IPS-18a (cell line): ENCODE measurements at regions not wholly inside any gene's neighbourhood (a gene's known extent, or its start where the extent isn't known, plus 50 kb on each side); places are given as distances from the start of the nearest gene placed in this dataset.

Experiments used
- H3K27ac ChIP-seq: one replicate; pipeline ENCODE4 v1.5.1; 2013; ENCODE audit warnings: low read length
- H3K27me3 ChIP-seq: one replicate; pipeline ENCODE4 v1.6.1; 2013; ENCODE audit warnings: mild to moderate bottlenecking, low read length; ENCODE audit not compliant: control insufficient read depth, insufficient read depth
- H3K36me3 ChIP-seq: one replicate; pipeline ENCODE4 v1.6.1; 2013; ENCODE audit warnings: low read depth, low read length; ENCODE audit not compliant: control insufficient read depth
- H3K4me1 ChIP-seq: one replicate; pipeline ENCODE4 v1.6.1; 2013; ENCODE audit warnings: low read depth, low read length; ENCODE audit not compliant: control insufficient read depth
- H3K4me3 ChIP-seq: one replicate; pipeline ENCODE4 v1.5.1; 2013; ENCODE audit warnings: low read length
- H3K9ac ChIP-seq: one replicate; pipeline ENCODE4 v1.6.1; 2013; ENCODE audit warnings: mild to moderate bottlenecking, low read length, moderate library complexity
- H3K9me3 ChIP-seq: one replicate; pipeline ENCODE4 v1.6.1; 2013; ENCODE audit warnings: low read depth, low read length; ENCODE audit not compliant: control insufficient read depth

DNA sequence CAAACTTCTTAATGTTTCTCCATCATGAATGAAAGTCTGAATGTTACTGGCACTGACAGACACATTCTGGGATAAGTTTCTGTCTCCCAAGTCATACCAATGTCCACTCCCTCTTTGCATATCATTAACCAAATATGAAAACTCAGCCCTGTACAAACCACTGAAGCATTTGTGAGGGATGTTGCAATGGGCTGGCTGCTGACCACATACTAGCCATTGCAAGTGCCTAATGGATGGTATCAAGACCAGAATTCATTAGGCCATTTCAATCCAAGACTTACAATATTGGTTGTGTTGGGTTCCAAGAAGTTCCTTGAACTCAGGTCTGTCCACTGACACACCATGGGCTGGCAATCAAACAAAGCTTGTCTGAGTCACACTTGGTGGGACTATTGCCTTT, 73.8 kb downstream of the CBLN2 start:
- H3K27me3 ChIP-seq: no peaks in the 10 kb centered on the region
- H3K27ac ChIP-seq: no peak overlapping the region
- H3K9me3 ChIP-seq: peaks cover 23% of the 10 kb centered on the region
- H3K4me1 ChIP-seq: no peaks in the 10 kb centered on the region
- H3K36me3 ChIP-seq: no peaks in the 10 kb centered on the region
- H3K9ac ChIP-seq: no peak overlapping the region
- H3K4me3 ChIP-seq: no peak overlapping the region

DNA sequence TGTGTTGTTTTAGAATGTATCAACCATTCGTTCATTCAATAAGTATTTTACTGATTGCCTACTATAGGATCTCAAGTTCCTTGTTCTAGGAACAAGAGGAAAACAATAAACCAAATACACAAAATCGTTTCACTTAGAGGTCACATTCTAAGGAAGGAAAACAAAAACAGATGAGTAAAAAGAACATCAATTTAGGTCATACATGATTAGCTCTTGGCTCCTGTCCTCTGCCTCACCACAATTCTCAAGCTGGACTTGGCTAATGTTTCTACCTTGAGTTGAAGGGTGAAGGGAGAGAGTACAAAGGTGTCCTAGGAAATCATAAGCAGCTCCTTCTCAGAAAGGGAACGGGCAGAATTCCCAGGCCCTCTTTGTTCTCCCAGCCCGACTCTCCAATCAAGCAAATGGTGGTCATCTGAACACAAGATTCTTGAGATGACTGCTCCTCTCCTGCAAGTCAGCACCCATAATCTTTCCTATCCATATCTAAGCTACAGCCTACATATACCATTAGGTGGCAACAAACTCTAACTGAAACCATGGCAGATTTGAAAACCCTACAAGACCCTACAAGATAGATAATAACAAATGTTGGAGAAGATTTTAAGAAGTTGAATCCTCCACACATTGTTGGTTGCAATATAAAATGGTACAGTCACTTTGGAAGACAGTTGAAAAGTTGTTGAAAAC, 76.0 kb downstream of the CBLN2 start:
- Histone ChIP-seq H3K36me3 (no peaks in the 10 kb centered on the region), H3K4me3 (no peak overlapping the region)

DNA sequence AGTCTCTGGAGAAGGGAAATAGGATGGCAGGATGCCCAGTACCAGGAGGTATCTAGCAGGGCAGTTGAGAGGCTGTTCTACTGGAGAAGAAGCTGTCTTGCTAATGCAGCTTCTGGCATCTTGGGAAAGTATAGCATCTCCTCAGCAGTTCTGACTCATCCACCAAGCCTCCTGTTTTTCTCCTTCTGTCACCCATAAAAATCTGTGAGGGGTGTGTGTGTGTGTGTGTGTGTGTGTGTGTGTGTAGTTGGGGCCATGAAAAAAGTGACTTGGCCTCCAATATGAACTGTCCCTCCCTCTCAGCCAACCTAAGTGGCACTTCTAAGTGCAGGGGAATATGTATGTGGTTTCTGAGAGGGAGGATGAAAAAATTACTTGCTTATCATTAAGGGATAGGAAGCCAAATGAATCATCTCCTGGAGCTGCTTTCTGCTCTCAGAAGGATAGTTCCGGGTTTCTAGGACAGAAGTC, 83.9 kb downstream of the CBLN2 start:
- Histone ChIP-seq H3K27ac (no peak overlapping the region), H3K9me3 (peaks cover 14% of the 10 kb centered on the region)

More for the DNA sequence above, 76.0 kb downstream of the CBLN2 start:
- Histone ChIP-seq H3K4me1 (no peaks in the 10 kb centered on the region), H3K27ac (no peak overlapping the region), H3K9ac (no peak overlapping the region), H3K9me3 (peaks cover 21% of the 10 kb centered on the region), H3K27me3 (no peaks in the 10 kb centered on the region)

DNA sequence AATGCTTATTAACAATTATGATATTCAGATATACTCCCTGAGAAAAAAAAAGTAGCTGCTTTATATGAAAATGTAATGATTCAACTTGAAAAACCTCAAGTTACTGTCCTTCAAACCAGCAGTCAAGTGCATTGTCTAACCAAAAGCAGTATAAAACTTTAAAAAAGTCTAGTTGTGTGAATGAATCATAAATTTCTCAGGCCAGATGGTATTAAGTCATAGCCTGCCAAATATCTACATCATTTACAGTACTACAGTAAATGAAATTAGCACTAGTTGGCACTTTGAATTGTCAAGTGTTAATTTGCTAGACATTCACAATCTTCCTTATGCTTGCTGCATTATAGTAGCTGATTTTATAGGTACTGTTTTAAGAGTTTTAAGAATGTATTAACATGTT, 85.9 kb downstream of the CBLN2 start:
- H3K27me3 ChIP-seq: no peaks in the 10 kb centered on the region
- peaks cover 19% of the 10 kb centered on the region for H3K9me3 ChIP-seq
- no peak overlapping the region for H3K4me3 ChIP-seq
- H3K36me3 ChIP-seq: no peaks in the 10 kb centered on the region
- H3K9ac ChIP-seq: no peak overlapping the region
- no peaks in the 10 kb centered on the region for H3K4me1 ChIP-seq
- H3K27ac ChIP-seq: no peak overlapping the region

More for the DNA sequence above, 83.9 kb downstream of the CBLN2 start:
- Histone ChIP-seq H3K9ac (no peak overlapping the region), H3K36me3 (no peaks in the 10 kb centered on the region), H3K27me3 (no peaks in the 10 kb centered on the region), H3K4me1 (no peaks in the 10 kb centered on the region), H3K4me3 (no peak overlapping the region)

DNA sequence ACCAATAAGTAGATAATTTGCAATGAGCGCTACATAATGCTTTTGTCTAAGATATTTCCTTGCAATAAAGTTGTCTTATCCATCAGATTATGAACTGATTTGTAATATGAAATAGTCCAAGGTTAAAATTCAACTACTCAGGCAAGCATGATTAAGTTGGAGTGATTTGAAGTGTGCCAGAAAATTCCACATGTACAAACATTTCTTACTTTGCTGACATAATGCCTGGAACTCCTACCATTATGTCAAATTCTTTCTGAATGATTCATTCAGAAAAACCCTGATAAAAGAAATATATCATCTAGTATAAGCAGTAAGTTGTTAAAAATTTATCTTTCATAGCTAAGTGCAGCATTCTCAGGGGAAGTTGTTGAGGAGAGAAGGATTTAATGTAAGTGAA, 87.3 kb downstream of the CBLN2 start:
- Histone ChIP-seq H3K27ac (no peak overlapping the region), H3K4me1 (no peaks in the 10 kb centered on the region), H3K36me3 (no peaks in the 10 kb centered on the region), H3K27me3 (no peaks in the 10 kb centered on the region), H3K9me3 (peaks cover 25% of the 10 kb centered on the region), H3K9ac (no peak overlapping the region), H3K4me3 (no peak overlapping the region)

DNA sequence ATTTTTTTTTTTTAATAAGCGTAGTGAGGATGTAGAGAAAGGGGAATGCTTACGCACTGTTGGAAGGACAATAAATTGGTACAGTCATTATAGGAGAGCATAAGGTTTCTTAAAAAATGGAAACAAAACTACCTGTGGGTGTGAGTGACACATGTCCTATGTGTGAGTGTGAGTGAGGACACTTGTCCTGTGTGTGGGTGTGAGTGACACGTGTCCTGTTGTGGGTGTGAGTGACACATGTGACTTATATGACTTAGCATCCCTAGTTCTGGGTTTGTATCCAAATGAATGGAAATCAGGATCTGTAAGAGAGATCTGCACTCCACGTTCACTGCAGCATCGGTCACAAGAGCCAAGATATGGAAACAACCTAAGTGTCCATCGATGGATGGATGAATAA, 91.8 kb downstream of the CBLN2 start:
- no peak overlapping the region for H3K27ac ChIP-seq
- H3K4me1 ChIP-seq: no peaks in the 10 kb centered on the region
- H3K27me3 ChIP-seq: peaks cover 41% of the 10 kb centered on the region
- no peak overlapping the region for H3K9ac ChIP-seq
- no peak overlapping the region for H3K4me3 ChIP-seq
- no peaks in the 10 kb centered on the region for H3K36me3 ChIP-seq
- peaks cover 24% of the 10 kb centered on the region for H3K9me3 ChIP-seq

DNA sequence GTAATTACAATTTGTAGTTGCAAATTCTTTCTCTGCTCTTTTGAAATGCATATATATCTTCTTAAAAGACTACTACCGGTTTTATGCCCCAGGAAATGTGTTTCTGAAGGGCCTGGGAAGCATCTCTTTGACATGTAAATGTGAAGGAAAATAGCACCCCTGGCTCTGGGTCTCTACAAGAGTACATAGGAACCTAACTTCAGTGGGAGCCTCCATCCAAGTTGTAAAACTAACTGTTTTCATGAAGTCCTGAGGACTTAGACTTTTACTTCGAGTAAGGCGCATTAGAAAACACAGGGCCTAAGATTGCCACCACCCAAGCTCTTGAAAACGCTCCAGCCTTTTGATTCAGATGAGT, 99.4 kb downstream of the CBLN2 start:
- Histone ChIP-seq H3K9ac (no peak overlapping the region), H3K27me3 (peaks cover 100% of the 10 kb centered on the region), H3K9me3 (peaks cover 25% of the 10 kb centered on the region), H3K4me1 (no peaks in the 10 kb centered on the region), H3K27ac (no peak overlapping the region), H3K36me3 (no peaks in the 10 kb centered on the region), H3K4me3 (no peak overlapping the region)

DNA sequence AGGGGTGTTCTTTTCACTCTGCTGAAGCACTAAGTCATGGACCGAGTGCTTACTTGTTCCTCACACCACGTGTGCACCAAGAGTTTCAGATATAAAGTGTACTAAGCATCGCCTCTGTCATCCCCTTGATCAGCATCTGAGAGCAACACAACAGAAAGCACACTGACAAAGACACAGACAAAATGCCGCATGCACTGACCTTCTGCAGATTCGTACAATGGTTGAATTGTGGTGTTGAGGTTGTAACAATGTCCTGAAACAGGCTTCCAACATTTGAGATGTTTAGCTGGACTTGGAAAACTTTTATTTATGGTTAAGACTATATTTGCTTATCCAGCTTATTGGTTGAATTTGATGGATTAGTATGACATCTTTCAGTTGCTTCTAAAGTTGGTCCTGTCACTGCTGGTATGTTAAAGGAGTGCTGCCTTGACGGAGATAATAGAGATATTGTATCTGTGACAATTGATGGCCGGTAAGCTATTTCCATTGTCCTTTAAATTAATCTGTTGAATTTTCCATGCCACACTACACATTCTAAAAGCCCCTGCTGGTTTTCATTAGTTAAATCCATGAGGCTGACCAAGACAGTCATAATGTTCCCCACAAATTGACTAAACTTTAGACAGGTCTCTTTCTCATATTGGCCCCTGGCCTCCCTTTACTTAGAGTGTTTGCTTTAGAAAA, 99.9 kb downstream of the CBLN2 start:
- H3K4me3 ChIP-seq: no peak overlapping the region
- H3K36me3 ChIP-seq: no peaks in the 10 kb centered on the region
- peaks cover 100% of the 10 kb centered on the region for H3K27me3 ChIP-seq
- H3K4me1 ChIP-seq: no peaks in the 10 kb centered on the region
- H3K27ac ChIP-seq: no peak overlapping the region
- H3K9ac ChIP-seq: no peak overlapping the region
- H3K9me3 ChIP-seq: peaks cover 24% of the 10 kb centered on the region

DNA sequence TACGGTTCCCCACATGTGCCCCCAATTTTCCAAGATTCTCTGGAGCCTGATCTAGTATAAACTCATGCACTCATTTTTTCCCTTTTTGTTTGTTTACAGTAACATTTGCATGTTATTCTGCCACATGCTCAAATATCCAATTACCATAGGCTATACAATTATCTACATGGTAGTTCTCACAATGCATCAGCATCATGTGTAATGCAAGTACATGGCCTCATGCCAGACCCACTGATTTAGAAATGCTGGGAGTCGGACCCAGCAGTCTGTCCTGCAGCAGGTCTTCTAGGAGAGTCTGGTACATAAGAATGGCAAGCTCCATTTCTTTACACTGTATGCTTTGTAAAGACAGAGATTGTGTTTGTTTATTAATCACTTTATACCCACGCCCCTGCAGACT, 107.7 kb downstream of the CBLN2 start:
- Histone ChIP-seq H3K4me3 (no peak overlapping the region), H3K27ac (no peak overlapping the region), H3K4me1 (no peaks in the 10 kb centered on the region), H3K9me3 (peaks cover 13% of the 10 kb centered on the region), H3K27me3 (peaks cover 50% of the 10 kb centered on the region), H3K9ac (no peak overlapping the region), H3K36me3 (no peaks in the 10 kb centered on the region)

DNA sequence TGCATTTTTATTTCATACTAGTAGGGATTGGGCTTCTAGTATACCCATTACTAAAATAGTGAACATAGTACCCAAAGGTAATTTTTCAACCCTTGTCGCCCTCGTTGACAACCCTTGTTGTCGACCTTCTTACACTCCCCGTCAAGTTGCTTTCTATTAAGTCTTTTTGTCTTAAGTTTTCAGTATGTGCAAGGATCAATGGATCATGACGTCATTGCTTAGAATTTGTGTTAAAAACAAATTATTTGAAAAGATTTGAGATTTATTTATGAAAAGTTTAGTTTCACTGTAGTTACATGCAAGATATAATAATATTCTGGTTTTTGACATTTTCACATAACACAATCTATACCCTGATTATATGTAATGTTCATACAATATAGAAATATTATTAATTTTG, 110.4 kb downstream of the CBLN2 start:
- Histone ChIP-seq H3K4me3 (no peak overlapping the region), H3K36me3 (no peaks in the 10 kb centered on the region), H3K9ac (no peak overlapping the region), H3K27ac (no peak overlapping the region), H3K4me1 (no peaks in the 10 kb centered on the region), H3K27me3 (peaks cover 23% of the 10 kb centered on the region), H3K9me3 (peaks cover 9% of the 10 kb centered on the region)

DNA sequence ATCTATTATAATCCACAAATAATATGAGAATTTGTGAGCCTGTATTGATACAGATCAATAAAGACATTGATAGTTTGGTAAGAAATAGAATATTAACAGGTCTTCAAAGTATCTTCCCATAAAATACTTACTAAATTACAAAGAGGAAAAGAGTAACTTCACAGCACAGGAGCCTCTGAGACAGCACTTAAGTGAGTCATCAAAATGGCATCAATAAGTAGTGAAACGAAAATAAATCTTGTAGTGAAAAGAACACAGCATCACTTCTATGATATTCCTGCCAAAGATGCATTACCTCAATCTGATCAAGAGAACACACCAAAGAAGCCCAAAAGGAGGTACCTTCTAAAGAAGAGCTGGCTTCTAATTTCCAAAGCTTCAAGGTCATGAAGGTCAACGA, 116.4 kb downstream of the CBLN2 start:
- Histone ChIP-seq H3K36me3 (no peaks in the 10 kb centered on the region), H3K9me3 (peaks cover 22% of the 10 kb centered on the region), H3K9ac (no peak overlapping the region), H3K4me3 (no peak overlapping the region), H3K27me3 (no peaks in the 10 kb centered on the region), H3K27ac (no peak overlapping the region), H3K4me1 (no peaks in the 10 kb centered on the region)

DNA sequence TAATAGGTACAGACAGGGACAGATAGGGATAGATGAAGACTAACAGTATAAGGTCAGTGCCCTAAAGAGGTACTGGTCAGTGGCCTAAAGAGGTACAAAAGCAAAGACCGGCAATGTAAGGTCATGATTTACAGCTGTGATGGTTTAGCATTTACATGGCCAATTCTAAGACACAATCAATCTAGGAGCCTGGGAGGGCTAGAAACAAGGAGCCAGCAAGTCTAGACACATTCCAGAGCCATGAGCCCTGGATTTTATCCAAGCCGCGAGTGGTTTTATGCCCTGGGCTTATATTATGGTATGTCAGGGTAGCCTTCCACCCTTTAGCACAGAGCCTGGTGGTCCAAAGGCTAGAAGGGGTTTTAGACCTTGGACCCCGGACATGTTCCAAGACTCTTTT, 124.2 kb downstream of the CBLN2 start:
- no peaks in the 10 kb centered on the region for H3K4me1 ChIP-seq
- no peak overlapping the region for H3K4me3 ChIP-seq
- no peaks in the 10 kb centered on the region for H3K27me3 ChIP-seq
- no peaks in the 10 kb centered on the region for H3K36me3 ChIP-seq
- H3K9me3 ChIP-seq: peaks cover 13% of the 10 kb centered on the region
- no peak overlapping the region for H3K9ac ChIP-seq
- no peak overlapping the region for H3K27ac ChIP-seq
